HCT116 (cell line): ENCODE measurements at regions not wholly inside any gene's neighbourhood (a gene's known extent, or its start where the extent isn't known, plus 50 kb on each side); places are given as distances from the start of the nearest gene placed in this dataset.

Source experiments
- ATAC-seq: fragments of 200-7000 bp; cut with Tn5 transposase; 2 replicates; pipeline ENCODE4 v1.9.1; 2020; ENCODE audit warnings: mild to moderate bottlenecking, moderate library complexity
- BruUV-seq: library from RNA; stranded (reverse); fragments of 400-500 nt; replicated peaks from 2 replicates; lab custom pipeline; 2021; lab: Mats Ljungman, UMichigan
- CTCF ChIA-PET: fragments of 300-600 bp; sonication (Branson Sonifier 250); formaldehyde crosslinking; loops from one replicate; lab custom pipeline; 2021; ENCODE audit warnings: antibody characterized with exemption; lab: Charles Lee
- POLR2A ChIA-PET: fragments of 300-600, 350-600 bp; sonication (Branson Sonifier 250); formaldehyde crosslinking; loops from one replicate; lab custom pipeline; 2021; ENCODE audit warnings: antibody characterized with exemption; lab: Charles Lee
- RAD21 ChIA-PET, 2 experiments: fragments of 300-600 bp; sonication (Branson Sonifier 250); formaldehyde crosslinking; loops; one replicate each; lab custom pipeline; 2023; ENCODE audit warnings: low total read pairs in 2 of 2; ENCODE audit not compliant: uncharacterized antibody in 2 of 2, unreplicated experiment in 2 of 2, low non-redundant PET in 1 of 2; lab: Charles Lee
- DNase-seq: peaks from one replicate; pipeline ENCODE4 v3.0.0-alpha.2; 2010; ENCODE audit warnings: low read depth, low spot score
- H2AFZ ChIP-seq: fragments of 200-600 bp; shearing (Covaris generic), sonication (generic); 2 replicates; pipeline ENCODE4 v1.6.1; 2017; ENCODE audit warnings: low read depth, mixed run types, mixed read lengths, antibody characterized with exemption, low read length; ENCODE audit not compliant: poor library complexity, severe bottlenecking
- H3K27ac ChIP-seq: 2 replicates; pipeline ENCODE4 v1.5.1; 2012; ENCODE audit warnings: low read depth, low read length
- H3K27me3 ChIP-seq: fragments of 200-600 bp; sonication (generic); 2 replicates; pipeline ENCODE4 v1.6.1; 2016; ENCODE audit warnings: mixed run types, low read length, mixed read lengths; ENCODE audit not compliant: insufficient read depth
- H3K36me3 ChIP-seq, 2 experiments: fragments of 200-500 bp in 1 of 2; fragments of 200-600 bp in 1 of 2; sonication (Bioruptor generic) in 1 of 2; sonication (generic) in 1 of 2; 2 replicates each; pipeline versions ENCODE4 v1.5.1 to v1.6.1; 2014 to 2016; ENCODE audit warnings: low read length in 2 of 2, inconsistent platforms in 1 of 2, mixed read lengths in 1 of 2, mixed run types in 1 of 2; ENCODE audit not compliant: insufficient read depth in 2 of 2, control insufficient read depth in 1 of 2
- H3K4me1 ChIP-seq, 2 experiments: fragments of 200-600 bp in 1 of 2; sonication (generic) in 1 of 2; 2 replicates each; pipeline versions ENCODE4 v1.5.1 to v1.6.1; 2012 to 2017; ENCODE audit warnings: low read length in 2 of 2, inconsistent platforms in 1 of 2, mild to moderate bottlenecking in 1 of 2, mixed read lengths in 1 of 2, mixed run types in 1 of 2, moderate library complexity in 1 of 2; ENCODE audit not compliant: insufficient read depth in 2 of 2, control insufficient read depth in 1 of 2
- H3K4me2 ChIP-seq: fragments of 200-600 bp; sonication (generic); 2 replicates; pipeline ENCODE4 v1.6.1; 2017; ENCODE audit warnings: mixed run types, low read length, mixed read lengths
- H3K4me3 ChIP-seq, 2 experiments: fragments of 200-600 bp in 1 of 2; sonication (generic) in 1 of 2; replicated peaks in 1 of 2; 2 replicates each; pipeline ENCODE4 v1.5.1; 2011 to 2016; ENCODE audit warnings: low read length in 2 of 2, control low read depth in 1 of 2, low read depth in 1 of 2, mild to moderate bottlenecking in 1 of 2, mixed read lengths in 1 of 2, mixed run types in 1 of 2
- H3K79me2 ChIP-seq: fragments of 200-600 bp; sonication (generic); 2 replicates; pipeline ENCODE4 v1.6.1; 2017; ENCODE audit warnings: mild to moderate bottlenecking, mixed run types, low read length, moderate library complexity, mixed read lengths; ENCODE audit not compliant: insufficient read depth
- H3K9ac ChIP-seq: fragments of 200-600 bp; sonication (generic); 2 replicates; pipeline ENCODE4 v1.6.1; 2016; ENCODE audit warnings: low read length, mixed read lengths
- H3K9me2 ChIP-seq: fragments of 200-600 bp; sonication (generic), shearing (Covaris generic); 2 replicates; pipeline ENCODE4 v1.6.1; 2017; ENCODE audit warnings: mixed run types, mild to moderate bottlenecking, moderate library complexity; ENCODE audit not compliant: insufficient read depth
- H3K9me3 ChIP-seq, 2 experiments: fragments of 200-500 bp in 1 of 2; fragments of 200-600 bp in 1 of 2; sonication (Bioruptor generic) in 1 of 2; sonication (generic) in 1 of 2; 2 replicates each; pipeline ENCODE4 v1.6.1; 2014 to 2017; ENCODE audit warnings: low read length in 2 of 2, mixed read lengths in 2 of 2, inconsistent platforms in 1 of 2, low read depth in 1 of 2, mild to moderate bottlenecking in 1 of 2, mixed run types in 1 of 2, moderate library complexity in 1 of 2; ENCODE audit not compliant: control insufficient read depth in 1 of 2, insufficient read depth in 1 of 2
- H4K20me1 ChIP-seq: fragments of 200-600 bp; sonication (generic), shearing (Covaris generic); 2 replicates; pipeline ENCODE4 v1.6.1; 2017; ENCODE audit warnings: mixed run types, mild to moderate bottlenecking, moderate library complexity; ENCODE audit not compliant: insufficient read depth
- ATF3 ChIP-seq: IDR thresholded peaks from 2 replicates; pipeline ENCODE4 v1.6.1; 2012
- CEBPB ChIP-seq: IDR thresholded peaks from 2 replicates; pipeline ENCODE4 v1.6.1; 2012; ENCODE audit warnings: low read depth
- EGR1 ChIP-seq: IDR thresholded peaks from 2 replicates; pipeline ENCODE4 v1.6.1; 2012; ENCODE audit warnings: low read depth
- EZH2 ChIP-seq: fragments of 200-600 bp; sonication (generic); IDR thresholded peaks from 2 replicates; pipeline ENCODE4 v1.6.1; 2017; ENCODE audit warnings: antibody characterized with exemption, mixed run types
- MAX ChIP-seq: IDR thresholded peaks from 2 replicates; pipeline ENCODE4 v1.6.1; 2012
- POLR2A ChIP-seq: IDR thresholded peaks from 2 replicates; pipeline ENCODE4 v1.7.0; 2011; ENCODE audit warnings: borderline replicate concordance; ENCODE audit not compliant: insufficient read depth, insufficient read length; ENCODE audit errors: extremely low read depth
- RAD21 ChIP-seq: IDR thresholded peaks from 2 replicates; pipeline ENCODE4 v1.6.1; 2012; ENCODE audit warnings: low read depth, mild to moderate bottlenecking
- YY1 ChIP-seq: IDR thresholded peaks from 2 replicates; pipeline ENCODE4 v1.6.1; 2011; ENCODE audit warnings: low read length, low read depth, moderate library complexity, mild to moderate bottlenecking; ENCODE audit not compliant: insufficient replicate concordance; ENCODE audit errors: extremely low read depth
- ZFX ChIP-seq: fragments of 450-650 bp; IDR thresholded peaks from 2 replicates; pipeline ENCODE4 v1.6.1; 2017
- ZNF274 ChIP-seq: fragments of 200-500 bp; sonication (Bioruptor generic); IDR thresholded peaks from 2 replicates; pipeline ENCODE4 v1.6.1; 2014; ENCODE audit warnings: mild to moderate bottlenecking, low read depth, low read length, inconsistent platforms
- intact Hi-C: fragments of 100-400 bp; cut with micrococcal nuclease; formaldehyde crosslinking; loops from 2 replicates; pipeline ENCODE4 v1.10.0; 2022
- TF ChIP-seq, protein P1 (sequence below): IDR thresholded peaks from 2 replicates; pipeline ENCODE4 v1.6.1; 2011; ENCODE audit warnings: mild to moderate bottlenecking, low read length, moderate library complexity; ENCODE audit not compliant: insufficient replicate concordance; ENCODE audit errors: extremely low read depth
- TF ChIP-seq, protein P2 (sequence below): IDR thresholded peaks from 2 replicates; pipeline ENCODE4 v1.6.1; 2012; ENCODE audit warnings: low read depth

- H3K9me3 ChIP-seq, result no peaks in the 10 kb centered on the region
Observed at GRCh38 chr10:131675104-131675503, 225.7 kb upstream of the PPP2R2D start.

More at GRCh38 chr10:131675104-131675503, 225.7 kb upstream of the PPP2R2D start:
- TF ChIP-seq ATF3 (no peak), ZNF274 (no peak), RAD21 (no peak), MAX (no peak), CEBPB (no peak), EZH2 (no peak), YY1 (no peak), ZFX (no peak), EGR1 (no peak), POLR2A (no peak)
- TF ChIP-seq, protein P1, sequence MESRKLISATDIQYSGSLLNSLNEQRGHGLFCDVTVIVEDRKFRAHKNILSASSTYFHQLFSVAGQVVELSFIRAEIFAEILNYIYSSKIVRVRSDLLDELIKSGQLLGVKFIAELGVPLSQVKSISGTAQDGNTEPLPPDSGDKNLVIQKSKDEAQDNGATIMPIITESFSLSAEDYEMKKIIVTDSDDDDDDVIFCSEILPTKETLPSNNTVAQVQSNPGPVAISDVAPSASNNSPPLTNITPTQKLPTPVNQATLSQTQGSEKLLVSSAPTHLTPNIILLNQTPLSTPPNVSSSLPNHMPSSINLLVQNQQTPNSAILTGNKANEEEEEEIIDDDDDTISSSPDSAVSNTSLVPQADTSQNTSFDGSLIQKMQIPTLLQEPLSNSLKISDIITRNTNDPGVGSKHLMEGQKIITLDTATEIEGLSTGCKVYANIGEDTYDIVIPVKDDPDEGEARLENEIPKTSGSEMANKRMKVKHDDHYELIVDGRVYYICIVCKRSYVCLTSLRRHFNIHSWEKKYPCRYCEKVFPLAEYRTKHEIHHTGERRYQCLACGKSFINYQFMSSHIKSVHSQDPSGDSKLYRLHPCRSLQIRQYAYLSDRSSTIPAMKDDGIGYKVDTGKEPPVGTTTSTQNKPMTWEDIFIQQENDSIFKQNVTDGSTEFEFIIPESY, result no peak
- TF ChIP-seq, protein P2, sequence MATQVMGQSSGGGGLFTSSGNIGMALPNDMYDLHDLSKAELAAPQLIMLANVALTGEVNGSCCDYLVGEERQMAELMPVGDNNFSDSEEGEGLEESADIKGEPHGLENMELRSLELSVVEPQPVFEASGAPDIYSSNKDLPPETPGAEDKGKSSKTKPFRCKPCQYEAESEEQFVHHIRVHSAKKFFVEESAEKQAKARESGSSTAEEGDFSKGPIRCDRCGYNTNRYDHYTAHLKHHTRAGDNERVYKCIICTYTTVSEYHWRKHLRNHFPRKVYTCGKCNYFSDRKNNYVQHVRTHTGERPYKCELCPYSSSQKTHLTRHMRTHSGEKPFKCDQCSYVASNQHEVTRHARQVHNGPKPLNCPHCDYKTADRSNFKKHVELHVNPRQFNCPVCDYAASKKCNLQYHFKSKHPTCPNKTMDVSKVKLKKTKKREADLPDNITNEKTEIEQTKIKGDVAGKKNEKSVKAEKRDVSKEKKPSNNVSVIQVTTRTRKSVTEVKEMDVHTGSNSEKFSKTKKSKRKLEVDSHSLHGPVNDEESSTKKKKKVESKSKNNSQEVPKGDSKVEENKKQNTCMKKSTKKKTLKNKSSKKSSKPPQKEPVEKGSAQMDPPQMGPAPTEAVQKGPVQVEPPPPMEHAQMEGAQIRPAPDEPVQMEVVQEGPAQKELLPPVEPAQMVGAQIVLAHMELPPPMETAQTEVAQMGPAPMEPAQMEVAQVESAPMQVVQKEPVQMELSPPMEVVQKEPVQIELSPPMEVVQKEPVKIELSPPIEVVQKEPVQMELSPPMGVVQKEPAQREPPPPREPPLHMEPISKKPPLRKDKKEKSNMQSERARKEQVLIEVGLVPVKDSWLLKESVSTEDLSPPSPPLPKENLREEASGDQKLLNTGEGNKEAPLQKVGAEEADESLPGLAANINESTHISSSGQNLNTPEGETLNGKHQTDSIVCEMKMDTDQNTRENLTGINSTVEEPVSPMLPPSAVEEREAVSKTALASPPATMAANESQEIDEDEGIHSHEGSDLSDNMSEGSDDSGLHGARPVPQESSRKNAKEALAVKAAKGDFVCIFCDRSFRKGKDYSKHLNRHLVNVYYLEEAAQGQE, result no peak
- CTCF ChIA-PET, result no interaction called here
- Histone ChIP-seq H3K4me1 (no peaks in the 10 kb centered on the region), H3K4me2 (no peak overlapping the region), H3K27ac (no peak overlapping the region), H3K9me2 (no peaks in the 10 kb centered on the region), H4K20me1 (no peaks in the 10 kb centered on the region), H3K36me3 (no peaks in the 10 kb centered on the region), H2AFZ (no peak overlapping the region), H3K4me3 (no peak overlapping the region), H3K9ac (no peak overlapping the region), H3K79me2 (no peaks in the 10 kb centered on the region), H3K27me3 (no peaks in the 10 kb centered on the region)
- no peak for DNase-seq
- POLR2A ChIA-PET, result no interaction called here
- RAD21 ChIA-PET, result no interaction called here
- intact Hi-C loops, result no loop called here
- BruUV-seq, result no TSS peak
- no peak for ATAC-seq
